IPS-15b (cell line): ENCODE measurements at regions not wholly inside any gene's neighbourhood (a gene's known extent, or its start where the extent isn't known, plus 50 kb on each side); places are given as distances from the start of the nearest gene placed in this dataset.
"Not testable (repeated sequence)": the region's sequence is repeated elsewhere in the genome, so short reads cannot be mapped to it uniquely, and the experiment has no call there.

ENCODE experiments used
- H3K27me3 ChIP-seq: one replicate; pipeline ENCODE4 v1.6.1; 2013; ENCODE audit warnings: low read length; ENCODE audit not compliant: control insufficient read depth, insufficient read depth
- H3K36me3 ChIP-seq: one replicate; pipeline ENCODE4 v1.6.1; 2013; ENCODE audit warnings: low read length; ENCODE audit not compliant: control insufficient read depth, insufficient read depth
- H3K4me1 ChIP-seq: one replicate; pipeline ENCODE4 v1.6.1; 2013; ENCODE audit warnings: mild to moderate bottlenecking, low read length; ENCODE audit not compliant: control insufficient read depth, insufficient read depth
- H3K4me3 ChIP-seq: one replicate; pipeline ENCODE4 v1.5.1; 2013; ENCODE audit warnings: low read depth, low read length
- H3K9ac ChIP-seq: one replicate; pipeline ENCODE4 v1.6.1; 2013; ENCODE audit warnings: low read depth, mild to moderate bottlenecking, low read length
- H3K9me3 ChIP-seq: one replicate; pipeline ENCODE4 v1.6.1; 2013; ENCODE audit warnings: mild to moderate bottlenecking, low read length; ENCODE audit not compliant: control insufficient read depth, insufficient read depth

GRCh38 chrX:130555757-130556156 is 154.0 kb downstream of the RBMX2 start:
- no peak overlapping the region for H3K4me3 ChIP-seq

GRCh38 chrX:130556951-130557350 is 155.2 kb downstream of the RBMX2 start:
- Histone ChIP-seq H3K27me3 (no peaks in the 10 kb centered on the region), H3K4me3 (no peak overlapping the region), H3K9me3 (no peaks in the 10 kb centered on the region), H3K36me3 (no peaks in the 10 kb centered on the region), H3K4me1 (no peaks in the 10 kb centered on the region), H3K9ac (no peak overlapping the region)

More at GRCh38 chrX:130555757-130556156, 154.0 kb downstream of the RBMX2 start:
- Histone ChIP-seq H3K36me3 (no peaks in the 10 kb centered on the region), H3K9ac (no peak overlapping the region), H3K27me3 (no peaks in the 10 kb centered on the region), H3K4me1 (no peaks in the 10 kb centered on the region), H3K9me3 (no peaks in the 10 kb centered on the region)

- no peak overlapping the region for H3K9ac ChIP-seq
- no peaks in the 10 kb centered on the region for H3K36me3 ChIP-seq
- no peaks in the 10 kb centered on the region for H3K9me3 ChIP-seq
- no peaks in the 10 kb centered on the region for H3K4me1 ChIP-seq
- no peak overlapping the region for H3K4me3 ChIP-seq
- no peaks in the 10 kb centered on the region for H3K27me3 ChIP-seq
Measured at GRCh38 chrX:130560544-130560943, 158.8 kb downstream of the RBMX2 start.

GRCh38 chrX:130561930-130562329 is 160.1 kb downstream of the RBMX2 start:
- H3K36me3 ChIP-seq: no peaks in the 10 kb centered on the region
- H3K27me3 ChIP-seq: no peaks in the 10 kb centered on the region
- H3K9ac ChIP-seq: no peak overlapping the region
- H3K4me1 ChIP-seq: no peaks in the 10 kb centered on the region
- H3K4me3 ChIP-seq: no peak overlapping the region
- H3K9me3 ChIP-seq: no peaks in the 10 kb centered on the region

- Histone ChIP-seq H3K9ac (no peak overlapping the region), H3K36me3 (no peaks in the 10 kb centered on the region), H3K9me3 (no peaks in the 10 kb centered on the region), H3K4me3 (no peak overlapping the region), H3K27me3 (no peaks in the 10 kb centered on the region), H3K4me1 (no peaks in the 10 kb centered on the region)
Measured at GRCh38 chrX:130563476-130563875, 161.7 kb downstream of the RBMX2 start.

- no peaks in the 10 kb centered on the region for H3K4me1 ChIP-seq
- H3K4me3 ChIP-seq: no peak overlapping the region
- H3K9me3 ChIP-seq: no peaks in the 10 kb centered on the region
- H3K27me3 ChIP-seq: no peaks in the 10 kb centered on the region
- no peak overlapping the region for H3K9ac ChIP-seq
- no peaks in the 10 kb centered on the region for H3K36me3 ChIP-seq
Measured at GRCh38 chrX:130566028-130566683, 164.4 kb downstream of the RBMX2 start.

- not testable (repeated sequence) for H3K9me3 ChIP-seq, H3K36me3 ChIP-seq, H3K4me1 ChIP-seq, H3K9ac ChIP-seq, H3K4me3 ChIP-seq, H3K27me3 ChIP-seq
Measured at GRCh38 chrX:130573030-130573429, 171.2 kb downstream of the RBMX2 start.
